Globus pallidus (tissue), 1 donor: ENCODE measurements at regions not wholly inside any gene's neighbourhood (a gene's known extent, or its start where the extent isn't known, plus 50 kb on each side); places are given as distances from the start of the nearest gene placed in this dataset.
"Not testable (repeated sequence)": the region's sequence is repeated elsewhere in the genome, so short reads cannot be mapped to it uniquely, and the experiment has no call there.

Experiments
- DNase-seq: peaks from one replicate; pipeline ENCODE4 v3.0.0-alpha.2; 2015; ENCODE audit warnings: low spot score

- no peak for DNase-seq
Observed at GRCh38 chr18:1416074-1416473, 511.4 kb downstream of the ADCYAP1 start.

- no peak for DNase-seq
Observed at GRCh38 chr18:1421502-1421901, 516.8 kb downstream of the ADCYAP1 start.

GRCh38 chr18:1422634-1423033 is 518.0 kb downstream of the ADCYAP1 start:
- DNase-seq: no peak

- no peak for DNase-seq
Observed at GRCh38 chr18:1425679-1426078, 521.0 kb downstream of the ADCYAP1 start.

- DNase-seq: no peak
Observed at GRCh38 chr18:1435487-1435886, 530.8 kb downstream of the ADCYAP1 start.

- DNase-seq: no peak
Observed at GRCh38 chr18:1436199-1436598, 531.5 kb downstream of the ADCYAP1 start.

GRCh38 chr18:1438458-1438910 is 533.8 kb downstream of the ADCYAP1 start:
- no peak for DNase-seq

GRCh38 chr18:1438967-1439366 is 534.3 kb downstream of the ADCYAP1 start:
- no peak for DNase-seq

- DNase-seq: not testable (repeated sequence)
Observed at GRCh38 chr18:1444062-1444461, 539.4 kb downstream of the ADCYAP1 start.

GRCh38 chr18:1446765-1447164 is 542.1 kb downstream of the ADCYAP1 start:
- no peak for DNase-seq

- DNase-seq: no peak
Observed at GRCh38 chr18:1452821-1453220, 548.1 kb downstream of the ADCYAP1 start.

- no peak for DNase-seq
Observed at GRCh38 chr18:1455605-1456004, 550.9 kb downstream of the ADCYAP1 start.

- DNase-seq: no peak
Observed at GRCh38 chr18:1458547-1458946, 553.9 kb downstream of the ADCYAP1 start.

GRCh38 chr18:1463981-1464380 is 559.3 kb downstream of the ADCYAP1 start:
- DNase-seq: no peak

- no peak for DNase-seq
Observed at GRCh38 chr18:1464444-1465217, 560.0 kb downstream of the ADCYAP1 start.

- DNase-seq: no peak
Observed at GRCh38 chr18:1466035-1466434, 561.4 kb downstream of the ADCYAP1 start.

GRCh38 chr18:1467461-1467964 is 562.8 kb downstream of the ADCYAP1 start:
- no peak for DNase-seq

- DNase-seq: no peak
Observed at GRCh38 chr18:1468550-1468949, 563.9 kb downstream of the ADCYAP1 start.

GRCh38 chr18:1475867-1476266 is 571.2 kb downstream of the ADCYAP1 start:
- no peak for DNase-seq

- no peak for DNase-seq
Observed at GRCh38 chr18:1480309-1480708, 575.6 kb downstream of the ADCYAP1 start.

- no peak for DNase-seq
Observed at GRCh38 chr18:1481577-1481976, 576.9 kb downstream of the ADCYAP1 start.

- DNase-seq: no peak
Observed at GRCh38 chr18:1483385-1483784, 578.7 kb downstream of the ADCYAP1 start.

GRCh38 chr18:1487457-1487856 is 582.8 kb downstream of the ADCYAP1 start:
- DNase-seq: no peak

GRCh38 chr18:1488394-1488793 is 583.7 kb downstream of the ADCYAP1 start:
- no peak for DNase-seq
